H1 (cell line): ENCODE measurements at regions not wholly inside any gene's neighbourhood (a gene's known extent, or its start where the extent isn't known, plus 50 kb on each side); places are given as distances from the start of the nearest gene placed in this dataset.

Source experiments
- CTCF ChIA-PET: fragments of 300-600 bp; sonication (Branson Sonifier 250); formaldehyde crosslinking; loops from one replicate; lab custom pipeline; 2021; ENCODE audit not compliant: partially characterized antibody; lab: Charles Lee
- POLR2A ChIA-PET: fragments of 300-600 bp; sonication (Branson Sonifier 250); formaldehyde crosslinking; loops from one replicate; lab custom pipeline; 2021; ENCODE audit warnings: inconsistent platforms; ENCODE audit not compliant: partially characterized antibody; lab: Charles Lee
- DNase-seq, 2 experiments: peaks; one replicate each; pipeline versions ENCODE4 v3.0.0 to v3.0.0-alpha.2; 2010 to 2022; ENCODE audit warnings: low spot score in 2 of 2, low read depth in 1 of 2, mixed read lengths in 1 of 2
- FAIRE-seq: peaks from 2 replicates; lab custom pipeline; 2011; peaks lifted over from hg19 to GRCh38; lab: Jason Lieb, UNC
- H2AFZ ChIP-seq: 2 replicates; pipeline ENCODE4 v1.8.1; 2012; ENCODE audit warnings: low read length, inconsistent platforms
- H2AK5ac ChIP-seq: 2 replicates; pipeline ENCODE4 v1.6.1; 2013; ENCODE audit warnings: low read depth, low read length
- H2BK120ac ChIP-seq: replicated peaks from 2 replicates; pipeline ENCODE3; 2013; ENCODE audit warnings: low read depth, low read length, inconsistent platforms
- H2BK12ac ChIP-seq: 2 replicates; pipeline ENCODE4 v1.6.1; 2013; ENCODE audit warnings: low read depth, low read length
- H2BK15ac ChIP-seq: 2 replicates; pipeline ENCODE4 v1.6.1; 2013; ENCODE audit warnings: low read length
- H2BK20ac ChIP-seq: 2 replicates; pipeline ENCODE4 v1.6.1; 2013; ENCODE audit warnings: low read length
- H2BK5ac ChIP-seq: 2 replicates; pipeline ENCODE4 v1.6.1; 2013; ENCODE audit warnings: low read depth, low read length
- H3K14ac ChIP-seq: 2 replicates; pipeline ENCODE4 v1.6.1; 2013; ENCODE audit warnings: inconsistent platforms; ENCODE audit not compliant: insufficient read length
- H3K18ac ChIP-seq: 2 replicates; pipeline ENCODE4 v1.6.1; 2013; ENCODE audit warnings: low read length; ENCODE audit errors: extremely low read depth
- H3K23ac ChIP-seq: 2 replicates; pipeline ENCODE4 v1.6.1; 2013; ENCODE audit warnings: inconsistent platforms; ENCODE audit not compliant: insufficient read length
- H3K23me2 ChIP-seq: 2 replicates; pipeline ENCODE4 v1.6.1; 2013; ENCODE audit warnings: low read depth, low read length
- H3K27ac ChIP-seq: 2 replicates; pipeline ENCODE4 v1.6.1; 2011; ENCODE audit warnings: low read depth, low read length, inconsistent platforms
- H3K27me3 ChIP-seq, 4 experiments: replicated peaks in 1 of 4; 1 replicate in 1 of 4; 2 replicates in 3 of 4; pipeline versions ENCODE4 v1.6.1 to v1.8.1; 2011 to 2013; ENCODE audit warnings: low read length in 3 of 4, mild to moderate bottlenecking in 3 of 4, inconsistent platforms in 2 of 4, mixed read lengths in 2 of 4, moderate library complexity in 1 of 4; ENCODE audit not compliant: control insufficient read depth in 3 of 4, insufficient read depth in 3 of 4; ENCODE audit errors: extremely low read depth in 1 of 4
- H3K36me3 ChIP-seq, 4 experiments: 2 replicates each; pipeline versions ENCODE4 v1.6.1 to v1.8.1; 2011 to 2013; ENCODE audit warnings: mild to moderate bottlenecking in 4 of 4, low read length in 3 of 4, moderate library complexity in 2 of 4, control low read depth in 1 of 4, inconsistent platforms in 1 of 4; ENCODE audit not compliant: insufficient read depth in 4 of 4, control insufficient read depth in 2 of 4
- H3K4ac ChIP-seq: replicated peaks from 2 replicates; pipeline ENCODE3; 2013; ENCODE audit warnings: low read length, low read depth, mixed read lengths, inconsistent platforms; ENCODE audit not compliant: insufficient read length
- H3K4me1 ChIP-seq, 4 experiments: replicated peaks in 1 of 4; 1 replicate in 1 of 4; 2 replicates in 3 of 4; pipeline versions ENCODE4 v1.6.1 to v1.8.1; 2011 to 2013; ENCODE audit warnings: low read length in 3 of 4, inconsistent platforms in 2 of 4, mixed read lengths in 1 of 4; ENCODE audit not compliant: insufficient read depth in 4 of 4, control insufficient read depth in 3 of 4
- H3K4me2 ChIP-seq, 2 experiments: 2 replicates each; pipeline versions ENCODE4 v1.6.1 to v1.8.1; 2011 to 2013; ENCODE audit warnings: low read depth in 2 of 2, low read length in 2 of 2, control low read depth in 1 of 2, inconsistent platforms in 1 of 2, mild to moderate bottlenecking in 1 of 2; ENCODE audit not compliant: insufficient read depth in 1 of 2
- H3K4me3 ChIP-seq, 4 experiments: fragments of 200-600, 300-600 bp in 1 of 4; sonication (generic), shearing (Covaris generic), sonication (Bioruptor Twin) in 1 of 4; 2 replicates each; pipeline versions ENCODE4 v1.5.1 to v1.8.1; 2011 to 2016; ENCODE audit warnings: low read length in 4 of 4, low read depth in 3 of 4, control low read depth in 2 of 4, inconsistent platforms in 2 of 4, mild to moderate bottlenecking in 2 of 4, mixed read lengths in 1 of 4, moderate library complexity in 1 of 4; ENCODE audit not compliant: insufficient read depth in 2 of 4; ENCODE audit errors: extremely low read depth in 1 of 4
- H3K56ac ChIP-seq: replicated peaks from 2 replicates; pipeline ENCODE3; 2013; ENCODE audit warnings: low read depth, mild to moderate bottlenecking, mixed read lengths, low read length, inconsistent platforms; ENCODE audit not compliant: insufficient read length
- H3K79me1 ChIP-seq: 2 replicates; pipeline ENCODE4 v1.6.1; 2013; ENCODE audit warnings: low read depth, low read length, control low read depth
- H3K79me2 ChIP-seq, 2 experiments: 2 replicates each; pipeline versions ENCODE4 v1.6.1 to v1.8.1; 2012 to 2013; ENCODE audit warnings: low read length in 2 of 2, mild to moderate bottlenecking in 2 of 2, inconsistent platforms in 1 of 2; ENCODE audit not compliant: insufficient read depth in 2 of 2, control insufficient read depth in 1 of 2
- H3K9ac ChIP-seq, 4 experiments: replicated peaks in 1 of 4; 1 replicate in 1 of 4; 2 replicates in 3 of 4; pipeline versions ENCODE4 v1.6.1 to v1.8.1; 2011 to 2013; ENCODE audit warnings: low read depth in 3 of 4, low read length in 3 of 4, control low read depth in 2 of 4, mild to moderate bottlenecking in 2 of 4, moderate library complexity in 2 of 4, inconsistent platforms in 1 of 4; ENCODE audit errors: extremely low read depth in 1 of 4
- H3K9me3 ChIP-seq, 2 experiments: 2 replicates each; pipeline versions ENCODE4 v1.6.1 to v1.8.1; 2012 to 2013; ENCODE audit warnings: mild to moderate bottlenecking in 2 of 2, moderate library complexity in 2 of 2, control low read depth in 1 of 2, inconsistent platforms in 1 of 2, low read depth in 1 of 2, low read length in 1 of 2, mixed read lengths in 1 of 2; ENCODE audit not compliant: insufficient read depth in 2 of 2
- H4K20me1 ChIP-seq, 2 experiments: replicated peaks in 1 of 2; 2 replicates each; pipeline versions ENCODE3 to v1.8.1; 2011 to 2013; ENCODE audit warnings: inconsistent platforms in 2 of 2, low read length in 2 of 2, mild to moderate bottlenecking in 1 of 2; ENCODE audit not compliant: insufficient read depth in 2 of 2, control insufficient read depth in 1 of 2
- H4K5ac ChIP-seq: 2 replicates; pipeline ENCODE4 v1.6.1; 2013; ENCODE audit warnings: low read length, low read depth, mixed read lengths, inconsistent platforms; ENCODE audit not compliant: insufficient read length
- H4K8ac ChIP-seq: 2 replicates; pipeline ENCODE4 v1.8.0; 2013; ENCODE audit warnings: mild to moderate bottlenecking, moderate library complexity, low read length, inconsistent platforms; ENCODE audit not compliant: insufficient read depth; ENCODE audit errors: extremely low read depth
- H4K91ac ChIP-seq: replicated peaks from 2 replicates; pipeline ENCODE3; 2013; ENCODE audit warnings: low read length, mixed read lengths, inconsistent platforms; ENCODE audit not compliant: insufficient read length
- KDM1A ChIP-seq: fragments of 200-600, 300-600 bp; sonication (generic); IDR thresholded peaks from 2 replicates; pipeline ENCODE4 v1.7.1; 2016; ENCODE audit warnings: mild to moderate bottlenecking, low read length, borderline replicate concordance
- TEAD4 ChIP-seq: IDR thresholded peaks from 2 replicates; pipeline ENCODE4 v1.6.1; 2012; ENCODE audit warnings: low read depth, low read length, inconsistent platforms, mixed read lengths
- TF ChIP-seq, protein P1 (sequence below), 3 experiments: IDR thresholded peaks; 1 replicate in 2 of 3; 2 replicates in 1 of 3; pipeline versions ENCODE4 v1.5.1 to v1.6.1; 2011; ENCODE audit warnings: low read length in 3 of 3, mild to moderate bottlenecking in 3 of 3, inconsistent platforms in 2 of 3, low read depth in 1 of 3, moderate library complexity in 1 of 3; ENCODE audit not compliant: insufficient read depth in 1 of 3; ENCODE audit errors: control extremely low read depth in 1 of 3
- TF ChIP-seq, protein P2 (sequence below): IDR thresholded peaks from 2 replicates; pipeline ENCODE4 v1.6.1; 2011; ENCODE audit warnings: low read depth, mild to moderate bottlenecking, low read length; ENCODE audit not compliant: insufficient read depth

DNA sequence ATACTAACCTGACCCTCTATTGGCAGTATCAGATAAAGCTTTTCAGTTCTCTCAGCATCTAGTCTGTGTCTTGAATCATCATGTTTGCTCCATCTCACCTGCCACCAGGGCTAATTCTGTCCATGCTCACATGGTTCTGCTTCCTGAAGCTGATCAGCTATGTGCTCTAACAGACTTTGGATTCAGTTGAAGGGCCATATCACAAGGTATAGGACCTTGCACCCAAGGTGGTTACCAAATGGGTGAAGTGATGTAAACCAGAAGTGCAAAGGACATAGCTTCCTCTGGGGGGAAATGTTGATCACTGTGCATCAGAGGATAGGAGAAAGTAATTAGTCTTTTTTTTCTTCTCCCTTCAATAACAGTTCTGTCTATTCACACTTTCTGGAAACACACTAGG is 417.0 kb upstream of the ANO5 start:
- Histone ChIP-seq H3K27ac (no peak overlapping the region), H3K4me2 (no peak overlapping the region), H3K9ac (no peak overlapping the region), H3K4me1 (no peaks in the 10 kb centered on the region), H2BK20ac (no peak overlapping the region), H3K9me3 (no peaks in the 10 kb centered on the region), H2AK5ac (no peak overlapping the region), H2BK12ac (no peak overlapping the region), H3K4me3 (no peak overlapping the region), H4K20me1 (no peaks in the 10 kb centered on the region), H3K18ac (no peak overlapping the region), H4K5ac (no peak overlapping the region), H3K23me2 (no peaks in the 10 kb centered on the region), H3K27me3 (no peaks in the 10 kb centered on the region), H3K79me1 (no peaks in the 10 kb centered on the region), H3K79me2 (no peaks in the 10 kb centered on the region), H3K56ac (no peak overlapping the region), H3K14ac (no peak overlapping the region), H4K91ac (no peak overlapping the region), H2BK15ac (no peak overlapping the region), H2AFZ (no peak overlapping the region), H3K4ac (no peak overlapping the region), H4K8ac (no peak overlapping the region), H2BK5ac (no peak overlapping the region), H3K23ac (no peak overlapping the region), H2BK120ac (no peak overlapping the region), H3K36me3 (no peaks in the 10 kb centered on the region)
- DNase-seq (no peak), FAIRE-seq (no peak)
- ChIA-PET CTCF (interaction anchor here (0.7 to 1.6 kb wide), 3 partner anchors 8 to 12 kb away, joined by 3 read pairs; no protein-coding TSS in a partner anchor), POLR2A (no interaction called here)
- TF ChIP-seq KDM1A: no peak
- peak; percentile 27; the same call in 1 of the 2 replicates for TF ChIP-seq TEAD4
- TF ChIP-seq, protein P1, sequence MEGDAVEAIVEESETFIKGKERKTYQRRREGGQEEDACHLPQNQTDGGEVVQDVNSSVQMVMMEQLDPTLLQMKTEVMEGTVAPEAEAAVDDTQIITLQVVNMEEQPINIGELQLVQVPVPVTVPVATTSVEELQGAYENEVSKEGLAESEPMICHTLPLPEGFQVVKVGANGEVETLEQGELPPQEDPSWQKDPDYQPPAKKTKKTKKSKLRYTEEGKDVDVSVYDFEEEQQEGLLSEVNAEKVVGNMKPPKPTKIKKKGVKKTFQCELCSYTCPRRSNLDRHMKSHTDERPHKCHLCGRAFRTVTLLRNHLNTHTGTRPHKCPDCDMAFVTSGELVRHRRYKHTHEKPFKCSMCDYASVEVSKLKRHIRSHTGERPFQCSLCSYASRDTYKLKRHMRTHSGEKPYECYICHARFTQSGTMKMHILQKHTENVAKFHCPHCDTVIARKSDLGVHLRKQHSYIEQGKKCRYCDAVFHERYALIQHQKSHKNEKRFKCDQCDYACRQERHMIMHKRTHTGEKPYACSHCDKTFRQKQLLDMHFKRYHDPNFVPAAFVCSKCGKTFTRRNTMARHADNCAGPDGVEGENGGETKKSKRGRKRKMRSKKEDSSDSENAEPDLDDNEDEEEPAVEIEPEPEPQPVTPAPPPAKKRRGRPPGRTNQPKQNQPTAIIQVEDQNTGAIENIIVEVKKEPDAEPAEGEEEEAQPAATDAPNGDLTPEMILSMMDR (IDR thresholded peaks at IDR 0.05; ENCODE audit: control extremely low read depth in 1 of 3, insufficient read depth in 1 of 3, low read depth in 1 of 3, low read length in 3 of 3): peak in 1 of 3 experiments; percentile 10; a peak in 1 of 4 replicates
- TF ChIP-seq, protein P2, sequence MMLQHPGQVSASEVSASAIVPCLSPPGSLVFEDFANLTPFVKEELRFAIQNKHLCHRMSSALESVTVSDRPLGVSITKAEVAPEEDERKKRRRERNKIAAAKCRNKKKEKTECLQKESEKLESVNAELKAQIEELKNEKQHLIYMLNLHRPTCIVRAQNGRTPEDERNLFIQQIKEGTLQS: no peak
